Spinal cord (tissue), 9 donors: ENCODE measurements at regions not wholly inside any gene's neighbourhood (a gene's known extent, or its start where the extent isn't known, plus 50 kb on each side); places are given as distances from the start of the nearest gene placed in this dataset.
"Not testable (repeated sequence)": the region's sequence is repeated elsewhere in the genome, so short reads cannot be mapped to it uniquely, and the experiment has no call there.

Experiments
- DNase-seq, 6 donors: peaks; one replicate each; pipeline versions ENCODE4 v3.0.0 to v3.0.0-alpha.2; 2013 to 2015; ENCODE audit warnings: low spot score in 6 of 6, low read depth in 4 of 6
- H3K27ac ChIP-seq: one replicate; pipeline ENCODE4 v1.5.1; 2013; ENCODE audit warnings: low read depth, low read length, control low read depth
- H3K27me3 ChIP-seq: one replicate; pipeline ENCODE4 v1.6.1; 2013; ENCODE audit warnings: low read length; ENCODE audit not compliant: control insufficient read depth, insufficient read depth
- H3K36me3 ChIP-seq: one replicate; pipeline ENCODE4 v1.6.1; 2013; ENCODE audit warnings: low read length; ENCODE audit not compliant: control insufficient read depth, insufficient read depth
- H3K4me1 ChIP-seq: one replicate; pipeline ENCODE4 v1.6.1; 2013; ENCODE audit warnings: low read length; ENCODE audit not compliant: control insufficient read depth, insufficient read depth
- H3K4me3 ChIP-seq: one replicate; pipeline ENCODE4 v1.5.1; 2013; ENCODE audit warnings: low read depth, low read length, control low read depth
- H3K9me3 ChIP-seq: one replicate; pipeline ENCODE4 v1.6.1; 2013; ENCODE audit warnings: low read length; ENCODE audit not compliant: control insufficient read depth, insufficient read depth
- WGBS: methylation state at CpG from one replicate; pipeline ENCODE4 v1.1.5; 2013; ENCODE audit warnings: missing lambda C conversion rate; ENCODE audit not compliant: insufficient coverage; 5-methylcytosine and 5-hydroxymethylcytosine counted together
- donor health status: healthy.

- Histone ChIP-seq H3K4me3 (no peak overlapping the region), H3K36me3 (no peaks in the 10 kb centered on the region), H3K27me3 (no peaks in the 10 kb centered on the region), H3K27ac (no peak overlapping the region), H3K9me3 (no peaks in the 10 kb centered on the region), H3K4me1 (peaks cover 4% of the 10 kb centered on the region)
- 100% methylated on average over 1 of the region's 1 CpG for WGBS
- DNase-seq: no peak
Observed at GRCh38 chr7:98761225-98761624, 108.6 kb downstream of the TMEM130 start.

- Histone ChIP-seq H3K36me3 (no peaks in the 10 kb centered on the region), H3K27me3 (no peaks in the 10 kb centered on the region), H3K9me3 (no peaks in the 10 kb centered on the region), H3K27ac (no peak overlapping the region), H3K4me1 (peaks cover 4% of the 10 kb centered on the region), H3K4me3 (no peak overlapping the region)
- no CpG with 5 or more reads among the region's 4 CpGs for WGBS
- DNase-seq: no peak
Observed at GRCh38 chr7:98762620-98763019, 107.2 kb downstream of the TMEM130 start.

- no CpG with 5 or more reads among the region's 8 CpGs for WGBS
- Histone ChIP-seq H3K4me3 (no peak overlapping the region), H3K4me1 (peaks cover 4% of the 10 kb centered on the region), H3K27ac (no peak overlapping the region), H3K27me3 (no peaks in the 10 kb centered on the region), H3K9me3 (no peaks in the 10 kb centered on the region), H3K36me3 (no peaks in the 10 kb centered on the region)
- DNase-seq: peak in 1 of 6 donors; percentile 47
Observed at GRCh38 chr7:98763441-98763840, 106.4 kb downstream of the TMEM130 start.

GRCh38 chr7:98764946-98765345 lies 104.9 kb downstream of the TMEM130 start:
- WGBS: 70% methylated on average over 7 of the region's 8 CpGs
- H3K4me3 ChIP-seq: no peak overlapping the region
- H3K27ac ChIP-seq: no peak overlapping the region
- H3K9me3 ChIP-seq: no peaks in the 10 kb centered on the region
- peaks cover 4% of the 10 kb centered on the region for H3K4me1 ChIP-seq
- no peaks in the 10 kb centered on the region for H3K36me3 ChIP-seq
- no peaks in the 10 kb centered on the region for H3K27me3 ChIP-seq
- DNase-seq: no peak

- not testable (repeated sequence) for H3K27me3 ChIP-seq, H3K4me3 ChIP-seq, H3K27ac ChIP-seq, H3K36me3 ChIP-seq, H3K9me3 ChIP-seq, DNase-seq
- peaks cover 13% of the 10 kb centered on the region for H3K4me1 ChIP-seq
- WGBS: 97% methylated on average over 3 of the region's 5 CpGs
Observed at GRCh38 chr7:98770085-98770484, 99.7 kb downstream of the TMEM130 start.

- Histone ChIP-seq H3K27ac (peak overlapping the region; percentile 53), H3K4me3 (no peak overlapping the region), H3K27me3 (no peaks in the 10 kb centered on the region), H3K4me1 (peaks cover 13% of the 10 kb centered on the region), H3K36me3 (no peaks in the 10 kb centered on the region), H3K9me3 (no peaks in the 10 kb centered on the region)
- 8% methylated on average over 5 of the region's 6 CpGs for WGBS
- DNase-seq: peak in 3 of 6 donors; percentile 32 to 87 (median 72)
Observed at GRCh38 chr7:98771519-98771918, 98.3 kb downstream of the TMEM130 start.

- Histone ChIP-seq H3K9me3 (no peaks in the 10 kb centered on the region), H3K4me1 (peaks cover 13% of the 10 kb centered on the region), H3K27ac (peak overlapping the region; percentile 53), H3K27me3 (no peaks in the 10 kb centered on the region), H3K4me3 (no peak overlapping the region), H3K36me3 (no peaks in the 10 kb centered on the region)
- DNase-seq: peak in 4 of 6 donors; percentile 19 to 80 (median 46)
- 14% methylated on average over 14 of the region's 22 CpGs for WGBS
Observed at GRCh38 chr7:98771941-98772603, 97.7 kb downstream of the TMEM130 start.

GRCh38 chr7:98774884-98775283 lies 94.9 kb downstream of the TMEM130 start:
- H3K9me3 ChIP-seq: no peaks in the 10 kb centered on the region
- H3K4me3 ChIP-seq: no peak overlapping the region
- no peaks in the 10 kb centered on the region for H3K36me3 ChIP-seq
- H3K27ac ChIP-seq: no peak overlapping the region
- no peak for DNase-seq
- H3K4me1 ChIP-seq: peaks cover 13% of the 10 kb centered on the region
- whole genome bisulfite sequencing: 65% methylated on average over 3 of the region's 4 CpGs
- H3K27me3 ChIP-seq: no peaks in the 10 kb centered on the region

- Histone ChIP-seq H3K4me1 (peaks cover 7% of the 10 kb centered on the region), H3K9me3 (no peaks in the 10 kb centered on the region), H3K27ac (no peak overlapping the region), H3K4me3 (no peak overlapping the region), H3K36me3 (no peaks in the 10 kb centered on the region), H3K27me3 (no peaks in the 10 kb centered on the region)
- WGBS: 76% methylated on average over 9 of the region's 9 CpGs
- no peak for DNase-seq
Observed at GRCh38 chr7:98777051-98777450, 92.8 kb downstream of the TMEM130 start.

- H3K9me3 ChIP-seq: no peaks in the 10 kb centered on the region
- H3K4me3 ChIP-seq: no peak overlapping the region
Observed at GRCh38 chr7:98778421-98778820, 91.4 kb downstream of the TMEM130 start.

More at GRCh38 chr7:98778421-98778820, 91.4 kb downstream of the TMEM130 start:
- no peaks in the 10 kb centered on the region for H3K36me3 ChIP-seq
- 78% methylated on average over 4 of the region's 4 CpGs for WGBS
- H3K4me1 ChIP-seq: no peaks in the 10 kb centered on the region
- DNase-seq: no peak
- no peaks in the 10 kb centered on the region for H3K27me3 ChIP-seq
- no peak overlapping the region for H3K27ac ChIP-seq
